GM12878 (cell line): ENCODE measurements at regions not wholly inside any gene's neighbourhood (a gene's known extent, or its start where the extent isn't known, plus 50 kb on each side); places are given as distances from the start of the nearest gene placed in this dataset.

Experiments used
- ATAC-seq: fragments of 200-7000 bp; cut with Tn5 transposase; 3 replicates; pipeline ENCODE4 v1.9.1; 2020; ENCODE audit warnings: mild to moderate bottlenecking, moderate library complexity
- BruUV-seq: library from RNA; stranded (reverse); fragments of 400-500 nt; replicated peaks from 2 replicates; lab custom pipeline; 2021; lab: Mats Ljungman, UMichigan
- CTCF ChIA-PET: fragments of 300-600 bp; sonication (Branson Sonifier 250); formaldehyde crosslinking; extraction: SDS; loops from one replicate; lab custom pipeline; 2021; ENCODE audit warnings: inconsistent platforms; lab: Yijun Ruan, JAX
- POLR2A ChIA-PET: fragments of 350-600 bp; formaldehyde crosslinking; extraction: SDS; loops from one replicate; lab custom pipeline; 2021; ENCODE audit warnings: inconsistent platforms; lab: Charles Lee
- RAD21 ChIA-PET: fragments of 300-600 bp; sonication (Branson Sonifier 250); formaldehyde crosslinking; loops from one replicate; lab custom pipeline; 2023; ENCODE audit warnings: antibody characterized with exemption; ENCODE audit not compliant: unreplicated experiment; lab: Charles Lee
- SMC1A ChIA-PET: fragments of 300-600 bp; sonication (Branson Sonifier 250); formaldehyde crosslinking; loops from one replicate; lab custom pipeline; 2023; ENCODE audit not compliant: unreplicated experiment, uncharacterized antibody; lab: Charles Lee
- DNase-seq: peaks from one replicate; pipeline ENCODE4 v3.0.0-alpha.2; 2011; ENCODE audit warnings: low read depth, low spot score
- FAIRE-seq: peaks from 3 replicates; lab custom pipeline; 2011; peaks lifted over from hg19 to GRCh38; lab: Jason Lieb, UNC
- H2AFZ ChIP-seq: 2 replicates; pipeline ENCODE4 v1.6.0; 2011; ENCODE audit warnings: low read depth, low read length, control low read depth; ENCODE audit not compliant: control insufficient read depth
- H3K27ac ChIP-seq: 2 replicates; pipeline ENCODE4 v1.5.1; 2011; ENCODE audit warnings: control low read depth; ENCODE audit not compliant: control insufficient read depth, insufficient read depth
- H3K27me3 ChIP-seq, 2 experiments: replicated peaks in 1 of 2; 2 replicates each; pipeline versions ENCODE4 v1.6.0 to v1.6.1; 2011; ENCODE audit warnings: low read length in 1 of 2; ENCODE audit not compliant: control insufficient read depth in 2 of 2, insufficient read depth in 2 of 2
- H3K36me3 ChIP-seq, 2 experiments: 2 replicates each; pipeline ENCODE4 v1.5.1; 2011; ENCODE audit warnings: low read length in 1 of 2; ENCODE audit not compliant: control insufficient read depth in 2 of 2, insufficient read depth in 2 of 2
- H3K4me1 ChIP-seq: 2 replicates; pipeline ENCODE4 v1.6.1; 2011; ENCODE audit warnings: mild to moderate bottlenecking, low read length, moderate library complexity, mixed read lengths; ENCODE audit not compliant: control insufficient read depth, insufficient read depth
- H3K4me2 ChIP-seq: 2 replicates; pipeline ENCODE4 v1.6.0; 2011; ENCODE audit warnings: control low read depth; ENCODE audit not compliant: control insufficient read depth, insufficient read depth
- H3K4me3 ChIP-seq: fragments of 200-600 bp; sonication (generic); 2 replicates; pipeline ENCODE4 v1.5.1; 2016
- H3K79me2 ChIP-seq: 2 replicates; pipeline ENCODE4 v1.6.0; 2011; ENCODE audit warnings: low read length; ENCODE audit not compliant: control insufficient read depth, insufficient read depth
- H3K9ac ChIP-seq: 2 replicates; pipeline ENCODE4 v1.8.0; 2011; ENCODE audit warnings: low read length, control low read depth, mixed read lengths; ENCODE audit not compliant: control insufficient read depth, insufficient read depth
- H3K9me3 ChIP-seq: replicated peaks from 3 replicates; pipeline ENCODE4 v1.5.1; 2011; ENCODE audit warnings: mild to moderate bottlenecking, low read length; ENCODE audit not compliant: control insufficient read depth, insufficient read depth
- H4K20me1 ChIP-seq: 2 replicates; pipeline ENCODE4 v1.6.0; 2011; ENCODE audit not compliant: control insufficient read depth, insufficient read depth
- ATF7 ChIP-seq: fragments of 450-650 bp; IDR thresholded peaks from 2 replicates; pipeline ENCODE4 v1.6.1; 2016; ENCODE audit warnings: low read depth, mild to moderate bottlenecking
- BCL11A ChIP-seq: IDR thresholded peaks from 2 replicates; pipeline ENCODE4 v1.6.1; 2011; ENCODE audit warnings: low read depth, low read length
- CBFB ChIP-seq: IDR thresholded peaks from 2 replicates; pipeline ENCODE4 v1.6.1; 2016; ENCODE audit warnings: antibody characterized with exemption, low read depth
- CBX3 ChIP-seq: fragments of 200-600 bp; sonication (generic); IDR thresholded peaks from 2 replicates; pipeline ENCODE4 v1.6.1; 2016; ENCODE audit warnings: low read depth, borderline replicate concordance
- CHD4 ChIP-seq: fragments of 200-600 bp; sonication (generic); IDR thresholded peaks from 2 replicates; pipeline ENCODE4 v1.6.1; 2016; ENCODE audit warnings: mild to moderate bottlenecking
- CREM ChIP-seq: IDR thresholded peaks from 2 replicates; pipeline ENCODE4 v1.6.1; 2014; ENCODE audit warnings: antibody characterized with exemption, low read depth
- EP300 ChIP-seq, 2 experiments: fragments of 150-350 bp in 1 of 2; IDR thresholded peaks; 2 replicates each; pipeline ENCODE4 v1.6.1; 2011 to 2012; ENCODE audit warnings: low read depth in 2 of 2, low read length in 2 of 2, borderline replicate concordance in 1 of 2, improper control_type of control experiment in 1 of 2, inconsistent platforms in 1 of 2; ENCODE audit not compliant: control insufficient read depth in 1 of 2
- ESRRA ChIP-seq: IDR thresholded peaks from 2 replicates; pipeline ENCODE4 v1.6.1; 2012; ENCODE audit warnings: mild to moderate bottlenecking, low read length, improper control_type of control experiment
- HDAC6 ChIP-seq: fragments of 200-600 bp; sonication (generic); IDR thresholded peaks from one replicate; pipeline ENCODE4 v1.8.0; 2017; ENCODE audit warnings: antibody characterized with exemption; ENCODE audit not compliant: unreplicated experiment
- IKZF1 ChIP-seq: fragments of 450-650 bp; conservative IDR thresholded peaks from 2 replicates; pipeline ENCODE4 v1.6.1; 2017; ENCODE audit warnings: antibody characterized with exemption, mild to moderate bottlenecking
- IRF4 ChIP-seq: IDR thresholded peaks from 2 replicates; pipeline ENCODE4 v1.6.1; 2011; ENCODE audit warnings: low read depth, low read length
- KLF5 ChIP-seq: fragments of 450-650 bp; IDR thresholded peaks from 2 replicates; pipeline ENCODE4 v1.6.1; 2014; ENCODE audit warnings: mild to moderate bottlenecking; ENCODE audit not compliant: partially characterized antibody
- MXI1 ChIP-seq: fragments of 150-350 bp; IDR thresholded peaks from 2 replicates; pipeline ENCODE4 v1.6.1; 2011; ENCODE audit warnings: low read depth, mild to moderate bottlenecking, inconsistent platforms, low read length, improper control_type of control experiment
- MYB ChIP-seq: fragments of 150-350 bp; IDR thresholded peaks from 2 replicates; pipeline ENCODE4 v1.6.1; 2014; ENCODE audit warnings: mild to moderate bottlenecking, low read depth, low read length, borderline replicate concordance
- MYC ChIP-seq: IDR thresholded peaks from 2 replicates; pipeline ENCODE4 v1.6.1; 2011; ENCODE audit warnings: mild to moderate bottlenecking, low read length, moderate library complexity, inconsistent platforms; ENCODE audit not compliant: insufficient read depth, insufficient replicate concordance, insufficient read length, severe bottlenecking
- NBN ChIP-seq: fragments of 450-650 bp; IDR thresholded peaks from 2 replicates; pipeline ENCODE4 v1.6.1; 2016
- NR2C1 ChIP-seq: fragments of 450-650 bp; IDR thresholded peaks from 2 replicates; pipeline ENCODE4 v1.6.1; 2017; ENCODE audit warnings: antibody characterized with exemption, mild to moderate bottlenecking, moderate library complexity
- NR2C2 ChIP-seq: IDR thresholded peaks from 2 replicates; pipeline ENCODE4 v1.6.1; 2011; ENCODE audit warnings: borderline replicate concordance, low read depth; ENCODE audit not compliant: control insufficient read depth, insufficient read length
- NR2F1 ChIP-seq: fragments of 450-650 bp; conservative IDR thresholded peaks from 2 replicates; pipeline ENCODE4 v1.6.1; 2017; ENCODE audit warnings: mild to moderate bottlenecking
- NRF1 ChIP-seq: conservative IDR thresholded peaks from 2 replicates; pipeline ENCODE4 v1.6.1; 2011; ENCODE audit warnings: mild to moderate bottlenecking, low read depth, low read length, improper control_type of control experiment
- PAX5 ChIP-seq: IDR thresholded peaks from 2 replicates; pipeline ENCODE4 v1.6.1; 2011; ENCODE audit warnings: low read depth, low read length, borderline replicate concordance
- SPI1 ChIP-seq: IDR thresholded peaks from 2 replicates; pipeline ENCODE4 v1.6.1; 2011; ENCODE audit warnings: low read depth, mild to moderate bottlenecking, low read length, moderate library complexity, borderline replicate concordance; ENCODE audit not compliant: insufficient read depth
- ZZZ3 ChIP-seq: IDR thresholded peaks from 2 replicates; pipeline ENCODE4 v1.6.1; 2011; ENCODE audit warnings: low read depth; ENCODE audit not compliant: control insufficient read depth, insufficient read length
- WGBS: methylation state at CpG from one replicate; pipeline ENCODE4 v1.1.6; 2016; ENCODE audit warnings: low lambda C conversion rate; ENCODE audit not compliant: insufficient replicate concordance, insufficient coverage; ENCODE audit errors: missing lambda C conversion rate; 5-methylcytosine and 5-hydroxymethylcytosine counted together
- in situ Hi-C: fragments of 300-500 bp; cut with MboI; formaldehyde crosslinking; loops from 9 replicates; pipeline ENCODE4 v1.14.3; 2018; ENCODE audit warnings: mixed read lengths
- intact Hi-C: fragments of 100-400 bp; cut with micrococcal nuclease; formaldehyde crosslinking; loops from one replicate; pipeline ENCODE4 v1.14.2; 2022; ENCODE audit not compliant: unreplicated experiment

DNA sequence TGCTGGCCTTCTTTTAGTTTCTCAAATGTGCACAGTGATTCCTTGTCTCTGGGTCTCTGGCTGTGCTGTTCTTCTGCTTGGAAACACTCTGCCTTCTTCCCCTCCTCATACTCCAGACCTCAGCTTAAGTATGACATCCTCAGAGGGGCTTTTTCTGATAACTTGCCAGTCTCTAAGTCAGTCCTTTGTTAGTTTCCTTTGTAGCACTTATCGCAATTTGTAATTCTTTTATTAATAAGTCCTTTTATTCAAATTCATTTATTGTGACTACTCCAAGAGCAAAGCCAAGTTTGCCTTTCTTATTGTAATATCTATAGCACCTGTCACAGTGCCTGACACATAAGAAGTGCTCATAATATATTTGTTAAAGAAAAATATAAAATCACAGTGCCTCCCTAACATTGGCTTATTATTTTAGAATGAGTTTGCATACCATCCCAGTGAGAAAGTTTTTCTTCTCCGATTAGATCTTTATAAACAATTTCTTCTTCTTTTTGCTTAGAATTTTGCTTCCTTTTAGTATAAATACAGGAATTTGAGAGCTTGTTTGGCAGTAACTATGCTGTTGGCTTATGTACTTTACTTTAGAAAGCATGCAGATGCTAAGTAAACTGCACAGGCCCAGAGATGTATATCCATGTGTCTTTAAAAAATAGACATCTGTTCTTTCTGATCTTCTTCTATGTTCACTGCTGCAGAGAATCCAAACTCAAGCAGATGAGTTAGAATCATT, 198.0 kb downstream of the GAS1 start:
- POLR2A ChIA-PET: no interaction called here

DNA sequence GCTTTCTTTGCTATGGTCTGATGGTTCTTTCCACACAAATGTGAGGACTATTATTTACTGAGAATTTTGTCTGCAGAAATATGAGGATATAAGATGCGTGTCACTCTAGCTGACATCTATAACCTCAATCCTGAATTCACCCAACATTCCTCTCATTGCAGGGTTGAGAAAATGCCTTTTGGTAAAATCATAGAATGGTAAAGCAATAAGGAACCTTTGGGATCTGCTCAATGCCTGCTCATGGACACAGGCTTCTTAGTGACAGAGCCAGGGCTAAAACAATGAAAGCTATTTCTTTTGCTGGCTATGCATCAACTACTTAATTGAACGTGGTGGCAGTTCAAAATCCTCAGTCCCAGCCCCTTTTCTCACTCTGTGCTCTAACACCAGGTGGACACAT, 199.6 kb downstream of the GAS1 start:
- 0% methylated on average over 2 of the region's 2 CpGs for WGBS
- FAIRE-seq: no peak
- Histone ChIP-seq H3K4me2 (no peak overlapping the region), H3K36me3 (no peaks in the 10 kb centered on the region), H2AFZ (no peak overlapping the region), H4K20me1 (no peaks in the 10 kb centered on the region), H3K9me3 (no peaks in the 10 kb centered on the region), H3K27me3 (no peaks in the 10 kb centered on the region), H3K79me2 (no peaks in the 10 kb centered on the region), H3K4me3 (no peak overlapping the region), H3K4me1 (no peaks in the 10 kb centered on the region)
- intact Hi-C loops: no loop called here
- ChIA-PET RAD21 (no interaction called here), POLR2A (no interaction called here), CTCF (interaction anchor here (0.9 kb wide), 1 partner anchor 25 kb away, joined by 3 read pairs; no protein-coding TSS in a partner anchor)
- BruUV-seq: no TSS peak
- TF ChIP-seq ESRRA (no peak), CBX3 (no peak), CREM (no peak), ATF7 (no peak), NR2C1 (no peak), NBN (no peak), KLF5 (no peak), MXI1 (no peak), NR2C2 (no peak), HDAC6 (no peak), CHD4 (no peak), ZZZ3 (no peak), CBFB (no peak), SPI1 (no peak), MYB (no peak), BCL11A (no peak)
- TF ChIP-seq, all 136 proteins: peak for 0
- H3K9ac ChIP-seq: no peak overlapping the region
- no peak overlapping the region for H3K27ac ChIP-seq
- no peak for ATAC-seq
- SMC1A ChIA-PET: no interaction called here
- no peak for DNase-seq
- in situ Hi-C loops: no loop called here

More for the DNA sequence above, 198.0 kb downstream of the GAS1 start:
- H3K9ac ChIP-seq: no peak overlapping the region
- no peaks in the 10 kb centered on the region for H3K27me3 ChIP-seq
- no peak for TF ChIP-seq PAX5
- no peak for TF ChIP-seq NR2F1
- no peak for TF ChIP-seq CBX3
- TF ChIP-seq NBN: no peak
- TF ChIP-seq EP300 (IDR thresholded peaks at IDR 0.05; ENCODE audit: borderline replicate concordance in 1 of 2, control insufficient read depth in 1 of 2, low read depth in 2 of 2, low read length in 2 of 2): no peak
- no peak for TF ChIP-seq IKZF1
- no peak for TF ChIP-seq NRF1
- TF ChIP-seq HDAC6: no peak
- no peak for TF ChIP-seq KLF5
- no peak for TF ChIP-seq IRF4
- TF ChIP-seq MYC: no peak
- BruUV-seq: no TSS peak
- ChIA-PET SMC1A (no interaction called here), RAD21 (no interaction called here), CTCF (no interaction called here)
- no peak overlapping the region for H3K4me3 ChIP-seq
- no peaks in the 10 kb centered on the region for H3K36me3 ChIP-seq
- no peaks in the 10 kb centered on the region for H3K4me1 ChIP-seq
- in situ Hi-C loops (no loop called here), intact Hi-C loops (no loop called here)
- H2AFZ ChIP-seq: no peak overlapping the region
- ATAC-seq (no peak), DNase-seq (no peak), FAIRE-seq (no peak)
- WGBS: 65% methylated on average over 2 of the region's 2 CpGs
- no peaks in the 10 kb centered on the region for H3K79me2 ChIP-seq
- no peak overlapping the region for H3K4me2 ChIP-seq
- no peaks in the 10 kb centered on the region for H4K20me1 ChIP-seq
- H3K9me3 ChIP-seq: no peaks in the 10 kb centered on the region
- H3K27ac ChIP-seq: no peak overlapping the region
